H1 (cell line): ENCODE measurements at regions not wholly inside any gene's neighbourhood (a gene's known extent, or its start where the extent isn't known, plus 50 kb on each side); places are given as distances from the start of the nearest gene placed in this dataset.

Experiments
- CTCF ChIA-PET: fragments of 300-600 bp; sonication (Branson Sonifier 250); formaldehyde crosslinking; loops from one replicate; lab custom pipeline; 2021; ENCODE audit not compliant: partially characterized antibody; lab: Charles Lee
- POLR2A ChIA-PET: fragments of 300-600 bp; sonication (Branson Sonifier 250); formaldehyde crosslinking; loops from one replicate; lab custom pipeline; 2021; ENCODE audit warnings: inconsistent platforms; ENCODE audit not compliant: partially characterized antibody; lab: Charles Lee
- DNase-seq, 2 experiments: peaks; one replicate each; pipeline versions ENCODE4 v3.0.0 to v3.0.0-alpha.2; 2010 to 2022; ENCODE audit warnings: low spot score in 2 of 2, low read depth in 1 of 2, mixed read lengths in 1 of 2
- FAIRE-seq: peaks from 2 replicates; lab custom pipeline; 2011; peaks lifted over from hg19 to GRCh38; lab: Jason Lieb, UNC
- H2AFZ ChIP-seq: 2 replicates; pipeline ENCODE4 v1.8.1; 2012; ENCODE audit warnings: low read length, inconsistent platforms
- H2AK5ac ChIP-seq: 2 replicates; pipeline ENCODE4 v1.6.1; 2013; ENCODE audit warnings: low read depth, low read length
- H2BK120ac ChIP-seq: replicated peaks from 2 replicates; pipeline ENCODE3; 2013; ENCODE audit warnings: low read depth, low read length, inconsistent platforms
- H2BK12ac ChIP-seq: 2 replicates; pipeline ENCODE4 v1.6.1; 2013; ENCODE audit warnings: low read depth, low read length
- H2BK15ac ChIP-seq: 2 replicates; pipeline ENCODE4 v1.6.1; 2013; ENCODE audit warnings: low read length
- H2BK20ac ChIP-seq: 2 replicates; pipeline ENCODE4 v1.6.1; 2013; ENCODE audit warnings: low read length
- H2BK5ac ChIP-seq: 2 replicates; pipeline ENCODE4 v1.6.1; 2013; ENCODE audit warnings: low read depth, low read length
- H3K14ac ChIP-seq: 2 replicates; pipeline ENCODE4 v1.6.1; 2013; ENCODE audit warnings: inconsistent platforms; ENCODE audit not compliant: insufficient read length
- H3K18ac ChIP-seq: 2 replicates; pipeline ENCODE4 v1.6.1; 2013; ENCODE audit warnings: low read length; ENCODE audit errors: extremely low read depth
- H3K23ac ChIP-seq: 2 replicates; pipeline ENCODE4 v1.6.1; 2013; ENCODE audit warnings: inconsistent platforms; ENCODE audit not compliant: insufficient read length
- H3K23me2 ChIP-seq: 2 replicates; pipeline ENCODE4 v1.6.1; 2013; ENCODE audit warnings: low read depth, low read length
- H3K27ac ChIP-seq: 2 replicates; pipeline ENCODE4 v1.6.1; 2011; ENCODE audit warnings: low read depth, low read length, inconsistent platforms
- H3K27me3 ChIP-seq, 4 experiments: replicated peaks in 1 of 4; 1 replicate in 1 of 4; 2 replicates in 3 of 4; pipeline versions ENCODE4 v1.6.1 to v1.8.1; 2011 to 2013; ENCODE audit warnings: low read length in 3 of 4, mild to moderate bottlenecking in 3 of 4, inconsistent platforms in 2 of 4, mixed read lengths in 2 of 4, moderate library complexity in 1 of 4; ENCODE audit not compliant: control insufficient read depth in 3 of 4, insufficient read depth in 3 of 4; ENCODE audit errors: extremely low read depth in 1 of 4
- H3K36me3 ChIP-seq, 4 experiments: 2 replicates each; pipeline versions ENCODE4 v1.6.1 to v1.8.1; 2011 to 2013; ENCODE audit warnings: mild to moderate bottlenecking in 4 of 4, low read length in 3 of 4, moderate library complexity in 2 of 4, control low read depth in 1 of 4, inconsistent platforms in 1 of 4; ENCODE audit not compliant: insufficient read depth in 4 of 4, control insufficient read depth in 2 of 4
- H3K4ac ChIP-seq: replicated peaks from 2 replicates; pipeline ENCODE3; 2013; ENCODE audit warnings: low read length, low read depth, mixed read lengths, inconsistent platforms; ENCODE audit not compliant: insufficient read length
- H3K4me1 ChIP-seq, 4 experiments: replicated peaks in 1 of 4; 1 replicate in 1 of 4; 2 replicates in 3 of 4; pipeline versions ENCODE4 v1.6.1 to v1.8.1; 2011 to 2013; ENCODE audit warnings: low read length in 3 of 4, inconsistent platforms in 2 of 4, mixed read lengths in 1 of 4; ENCODE audit not compliant: insufficient read depth in 4 of 4, control insufficient read depth in 3 of 4
- H3K4me2 ChIP-seq, 2 experiments: 2 replicates each; pipeline versions ENCODE4 v1.6.1 to v1.8.1; 2011 to 2013; ENCODE audit warnings: low read depth in 2 of 2, low read length in 2 of 2, control low read depth in 1 of 2, inconsistent platforms in 1 of 2, mild to moderate bottlenecking in 1 of 2; ENCODE audit not compliant: insufficient read depth in 1 of 2
- H3K4me3 ChIP-seq, 4 experiments: fragments of 200-600, 300-600 bp in 1 of 4; sonication (generic), shearing (Covaris generic), sonication (Bioruptor Twin) in 1 of 4; 2 replicates each; pipeline versions ENCODE4 v1.5.1 to v1.8.1; 2011 to 2016; ENCODE audit warnings: low read length in 4 of 4, low read depth in 3 of 4, control low read depth in 2 of 4, inconsistent platforms in 2 of 4, mild to moderate bottlenecking in 2 of 4, mixed read lengths in 1 of 4, moderate library complexity in 1 of 4; ENCODE audit not compliant: insufficient read depth in 2 of 4; ENCODE audit errors: extremely low read depth in 1 of 4
- H3K56ac ChIP-seq: replicated peaks from 2 replicates; pipeline ENCODE3; 2013; ENCODE audit warnings: low read depth, mild to moderate bottlenecking, mixed read lengths, low read length, inconsistent platforms; ENCODE audit not compliant: insufficient read length
- H3K79me1 ChIP-seq: 2 replicates; pipeline ENCODE4 v1.6.1; 2013; ENCODE audit warnings: low read depth, low read length, control low read depth
- H3K79me2 ChIP-seq, 2 experiments: 2 replicates each; pipeline versions ENCODE4 v1.6.1 to v1.8.1; 2012 to 2013; ENCODE audit warnings: low read length in 2 of 2, mild to moderate bottlenecking in 2 of 2, inconsistent platforms in 1 of 2; ENCODE audit not compliant: insufficient read depth in 2 of 2, control insufficient read depth in 1 of 2
- H3K9ac ChIP-seq, 4 experiments: replicated peaks in 1 of 4; 1 replicate in 1 of 4; 2 replicates in 3 of 4; pipeline versions ENCODE4 v1.6.1 to v1.8.1; 2011 to 2013; ENCODE audit warnings: low read depth in 3 of 4, low read length in 3 of 4, control low read depth in 2 of 4, mild to moderate bottlenecking in 2 of 4, moderate library complexity in 2 of 4, inconsistent platforms in 1 of 4; ENCODE audit errors: extremely low read depth in 1 of 4
- H3K9me3 ChIP-seq, 2 experiments: 2 replicates each; pipeline versions ENCODE4 v1.6.1 to v1.8.1; 2012 to 2013; ENCODE audit warnings: mild to moderate bottlenecking in 2 of 2, moderate library complexity in 2 of 2, control low read depth in 1 of 2, inconsistent platforms in 1 of 2, low read depth in 1 of 2, low read length in 1 of 2, mixed read lengths in 1 of 2; ENCODE audit not compliant: insufficient read depth in 2 of 2
- H4K20me1 ChIP-seq, 2 experiments: replicated peaks in 1 of 2; 2 replicates each; pipeline versions ENCODE3 to v1.8.1; 2011 to 2013; ENCODE audit warnings: inconsistent platforms in 2 of 2, low read length in 2 of 2, mild to moderate bottlenecking in 1 of 2; ENCODE audit not compliant: insufficient read depth in 2 of 2, control insufficient read depth in 1 of 2
- H4K5ac ChIP-seq: 2 replicates; pipeline ENCODE4 v1.6.1; 2013; ENCODE audit warnings: low read length, low read depth, mixed read lengths, inconsistent platforms; ENCODE audit not compliant: insufficient read length
- H4K8ac ChIP-seq: 2 replicates; pipeline ENCODE4 v1.8.0; 2013; ENCODE audit warnings: mild to moderate bottlenecking, moderate library complexity, low read length, inconsistent platforms; ENCODE audit not compliant: insufficient read depth; ENCODE audit errors: extremely low read depth
- H4K91ac ChIP-seq: replicated peaks from 2 replicates; pipeline ENCODE3; 2013; ENCODE audit warnings: low read length, mixed read lengths, inconsistent platforms; ENCODE audit not compliant: insufficient read length
- ASH2L ChIP-seq: fragments of 200-600, 300-600 bp; sonication (generic); IDR thresholded peaks from one replicate; pipeline ENCODE4 v1.7.1; 2017; ENCODE audit warnings: low read length
- JUN ChIP-seq: IDR thresholded peaks from 2 replicates; pipeline ENCODE4 v1.6.1; 2011; ENCODE audit warnings: low read depth, mild to moderate bottlenecking, improper control_type of control experiment, low read length
- MAFK ChIP-seq: IDR thresholded peaks from 2 replicates; pipeline ENCODE4 v1.6.1; 2012; ENCODE audit warnings: low read depth, mild to moderate bottlenecking, improper control_type of control experiment, low read length
- POU5F1 ChIP-seq: IDR thresholded peaks from 2 replicates; pipeline ENCODE4 v1.6.1; 2011; ENCODE audit warnings: low read depth, mild to moderate bottlenecking, low read length, moderate library complexity
- RFX5 ChIP-seq: IDR thresholded peaks from 2 replicates; pipeline ENCODE4 v1.6.1; 2011; ENCODE audit warnings: low read depth, low read length, improper control_type of control experiment, borderline replicate concordance
- RXRA ChIP-seq: IDR thresholded peaks from 2 replicates; pipeline ENCODE4 v1.6.1; 2011; ENCODE audit warnings: low read depth, mild to moderate bottlenecking, low read length, moderate library complexity; ENCODE audit not compliant: insufficient read depth
- SAP30 ChIP-seq: fragments of 300-600 bp; sonication (generic); IDR thresholded peaks from 2 replicates; pipeline ENCODE4 v1.7.1; 2012; ENCODE audit warnings: low read length, moderate library complexity, mild to moderate bottlenecking, inconsistent platforms; ENCODE audit not compliant: insufficient read depth, insufficient replicate concordance
- SP2 ChIP-seq: IDR thresholded peaks from 2 replicates; pipeline ENCODE4 v1.6.1; 2012; ENCODE audit warnings: mild to moderate bottlenecking, low read length, inconsistent platforms
- TAF1 ChIP-seq: IDR thresholded peaks from 2 replicates; pipeline ENCODE4 v1.6.1; 2011; ENCODE audit warnings: mild to moderate bottlenecking, low read depth, low read length
- ZNF274 ChIP-seq: IDR thresholded peaks from 2 replicates; pipeline ENCODE4 v1.7.0; 2012; ENCODE audit warnings: low read length, borderline replicate concordance; ENCODE audit errors: extremely low read depth
- WGBS, 2 experiments: shearing (Covaris generic) in 1 of 2; methylation state at CpG; one replicate each; pipeline versions ENCODE4 v1.1.6 to v1.1.7; 2013 to 2015; ENCODE audit warnings: low lambda C conversion rate in 2 of 2, mixed read lengths in 2 of 2, inconsistent platforms in 1 of 2, low coverage in 1 of 2, missing lambda C conversion rate in 1 of 2; ENCODE audit not compliant: insufficient replicate concordance in 2 of 2, insufficient coverage in 1 of 2, insufficient read length in 1 of 2; ENCODE audit errors: extremely low coverage in 1 of 2, missing lambda C conversion rate in 1 of 2; 5-methylcytosine and 5-hydroxymethylcytosine counted together
- TF ChIP-seq, protein P1 (sequence below): IDR thresholded peaks from 2 replicates; pipeline ENCODE4 v1.6.1; 2012; ENCODE audit warnings: inconsistent platforms
- TF ChIP-seq, protein P2 (sequence below), 3 experiments: IDR thresholded peaks; 1 replicate in 2 of 3; 2 replicates in 1 of 3; pipeline versions ENCODE4 v1.5.1 to v1.6.1; 2011; ENCODE audit warnings: low read length in 3 of 3, mild to moderate bottlenecking in 3 of 3, inconsistent platforms in 2 of 3, low read depth in 1 of 3, moderate library complexity in 1 of 3; ENCODE audit not compliant: insufficient read depth in 1 of 3; ENCODE audit errors: control extremely low read depth in 1 of 3

DNA sequence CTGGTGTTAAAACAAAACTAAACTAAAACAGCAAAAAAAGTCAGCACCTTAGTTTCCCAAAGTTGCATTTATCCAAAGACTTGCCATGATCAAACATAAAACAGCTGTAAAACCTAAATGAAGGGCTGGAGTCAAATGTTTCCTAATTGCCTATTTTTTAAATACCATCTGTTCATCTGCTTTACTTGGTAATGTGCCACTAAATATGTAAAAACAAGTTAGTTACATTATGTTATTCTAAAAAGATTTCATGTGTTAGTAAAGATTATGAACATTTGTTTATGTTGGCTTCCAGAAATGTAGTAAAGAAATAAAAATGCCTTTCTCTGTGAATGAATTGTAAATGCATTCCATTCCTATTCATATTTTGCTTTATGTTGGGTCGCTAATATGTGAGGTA, 977.8 kb downstream of the FSTL5 start:
- POLR2A ChIA-PET = no interaction called here
- H3K4ac ChIP-seq = no peak overlapping the region
- TF ChIP-seq, protein P1, sequence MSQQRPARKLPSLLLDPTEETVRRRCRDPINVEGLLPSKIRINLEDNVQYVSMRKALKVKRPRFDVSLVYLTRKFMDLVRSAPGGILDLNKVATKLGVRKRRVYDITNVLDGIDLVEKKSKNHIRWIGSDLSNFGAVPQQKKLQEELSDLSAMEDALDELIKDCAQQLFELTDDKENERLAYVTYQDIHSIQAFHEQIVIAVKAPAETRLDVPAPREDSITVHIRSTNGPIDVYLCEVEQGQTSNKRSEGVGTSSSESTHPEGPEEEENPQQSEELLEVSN = no peak
- TF ChIP-seq, protein P2, sequence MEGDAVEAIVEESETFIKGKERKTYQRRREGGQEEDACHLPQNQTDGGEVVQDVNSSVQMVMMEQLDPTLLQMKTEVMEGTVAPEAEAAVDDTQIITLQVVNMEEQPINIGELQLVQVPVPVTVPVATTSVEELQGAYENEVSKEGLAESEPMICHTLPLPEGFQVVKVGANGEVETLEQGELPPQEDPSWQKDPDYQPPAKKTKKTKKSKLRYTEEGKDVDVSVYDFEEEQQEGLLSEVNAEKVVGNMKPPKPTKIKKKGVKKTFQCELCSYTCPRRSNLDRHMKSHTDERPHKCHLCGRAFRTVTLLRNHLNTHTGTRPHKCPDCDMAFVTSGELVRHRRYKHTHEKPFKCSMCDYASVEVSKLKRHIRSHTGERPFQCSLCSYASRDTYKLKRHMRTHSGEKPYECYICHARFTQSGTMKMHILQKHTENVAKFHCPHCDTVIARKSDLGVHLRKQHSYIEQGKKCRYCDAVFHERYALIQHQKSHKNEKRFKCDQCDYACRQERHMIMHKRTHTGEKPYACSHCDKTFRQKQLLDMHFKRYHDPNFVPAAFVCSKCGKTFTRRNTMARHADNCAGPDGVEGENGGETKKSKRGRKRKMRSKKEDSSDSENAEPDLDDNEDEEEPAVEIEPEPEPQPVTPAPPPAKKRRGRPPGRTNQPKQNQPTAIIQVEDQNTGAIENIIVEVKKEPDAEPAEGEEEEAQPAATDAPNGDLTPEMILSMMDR (IDR thresholded peaks at IDR 0.05; ENCODE audit: control extremely low read depth in 1 of 3, insufficient read depth in 1 of 3, low read depth in 1 of 3, low read length in 3 of 3) = no peak
- TF ChIP-seq RFX5 (no peak), SP2 (no peak), TAF1 (no peak), MAFK (no peak), ASH2L (no peak), RXRA (no peak), POU5F1 (no peak), SAP30 (no peak), JUN (no peak), ZNF274 (no peak)
- CTCF ChIA-PET = no interaction called here
- H2BK15ac ChIP-seq = no peak overlapping the region
- no peak overlapping the region for H4K5ac ChIP-seq
- H3K18ac ChIP-seq = no peak overlapping the region
- no peaks in the 10 kb centered on the region for H3K9me3 ChIP-seq
- no peak overlapping the region for H4K91ac ChIP-seq
- no peak overlapping the region for H2AFZ ChIP-seq
- no peaks in the 10 kb centered on the region for H3K79me2 ChIP-seq
- no peak overlapping the region for H2BK20ac ChIP-seq
- DNase-seq = no peak
- 91% methylated on average over 1 of the region's 1 CpG; no CpG with 5 or more reads in 1 of the 2 experiments for WGBS, 2 experiments
- H2AK5ac ChIP-seq = no peak overlapping the region
- H3K23me2 ChIP-seq = no peaks in the 10 kb centered on the region
- FAIRE-seq = no peak
- no peaks in the 10 kb centered on the region for H3K36me3 ChIP-seq
- no peak overlapping the region for H3K56ac ChIP-seq
- no peak overlapping the region for H3K4me2 ChIP-seq
- no peaks in the 10 kb centered on the region for H3K27me3 ChIP-seq
- H3K4me3 ChIP-seq = no peak overlapping the region
- H2BK5ac ChIP-seq = no peak overlapping the region
- H3K14ac ChIP-seq = no peak overlapping the region
- H3K4me1 ChIP-seq = peaks cover 0 to 10% (median 2%) of the 10 kb centered on the region in 4 experiments; a peak in 4 of 7 replicates
- no peak overlapping the region for H3K27ac ChIP-seq
- no peak overlapping the region for H3K23ac ChIP-seq
- H4K20me1 ChIP-seq = no peaks in the 10 kb centered on the region
- H2BK12ac ChIP-seq = no peak overlapping the region
- H2BK120ac ChIP-seq = no peak overlapping the region
- H4K8ac ChIP-seq = no peak overlapping the region
- H3K9ac ChIP-seq = no peak overlapping the region
- H3K79me1 ChIP-seq = no peaks in the 10 kb centered on the region
